HEK293 (cell line): ENCODE measurements at regions not wholly inside any gene's neighbourhood (a gene's known extent, or its start where the extent isn't known, plus 50 kb on each side); places are given as distances from the start of the nearest gene placed in this dataset.

ENCODE experiments used
- EGR2 ChIP-seq: fragments of 450-650 bp; formaldehyde crosslinking; IDR thresholded peaks from 2 replicates; pipeline ENCODE4 v1.5.1; 2016; ENCODE audit warnings: low read depth, missing biosample characterization, missing genetic modification characterization
- FEZF1 ChIP-seq: fragments of 450-650 bp; formaldehyde crosslinking; IDR thresholded peaks from 2 replicates; pipeline ENCODE4 v1.5.1; 2016; ENCODE audit warnings: missing biosample characterization, missing genetic modification characterization
- GLIS1 ChIP-seq: fragments of 450-650 bp; formaldehyde crosslinking; IDR thresholded peaks from 2 replicates; pipeline ENCODE4 v1.5.1; 2016; ENCODE audit warnings: missing biosample characterization, missing genetic modification characterization
- SETDB1 ChIP-seq: IDR thresholded peaks from one replicate; pipeline ENCODE4 v1.6.1; 2017; ENCODE audit warnings: mild to moderate bottlenecking, low read length, moderate library complexity, mixed read lengths; ENCODE audit not compliant: insufficient read length
- ZIC2 ChIP-seq: fragments of 450-650 bp; formaldehyde crosslinking; IDR thresholded peaks from 2 replicates; pipeline ENCODE4 v1.5.1; 2016; ENCODE audit warnings: missing biosample characterization, missing genetic modification characterization
- ZNF112 ChIP-seq: fragments of 450-650 bp; formaldehyde crosslinking; IDR thresholded peaks from 2 replicates; pipeline ENCODE4 v1.5.0; 2017; ENCODE audit warnings: missing biosample characterization, missing genetic modification characterization
- ZNF169 ChIP-seq: fragments of 450-650 bp; formaldehyde crosslinking; IDR thresholded peaks from 2 replicates; pipeline ENCODE4 v1.5.1; 2016; ENCODE audit warnings: missing biosample characterization, missing genetic modification characterization
- ZNF211 ChIP-seq: fragments of 450-650 bp; formaldehyde crosslinking; IDR thresholded peaks from 2 replicates; pipeline ENCODE4 v1.5.1; 2016; ENCODE audit warnings: low read depth, missing biosample characterization, missing genetic modification characterization
- ZNF324 ChIP-seq: fragments of 450-650 bp; formaldehyde crosslinking; IDR thresholded peaks from 2 replicates; pipeline ENCODE4 v1.5.1; 2016; ENCODE audit warnings: missing biosample characterization, missing genetic modification characterization
- ZNF366 ChIP-seq: fragments of 450-650 bp; formaldehyde crosslinking; conservative IDR thresholded peaks from 2 replicates; pipeline ENCODE4 v1.5.1; 2016; ENCODE audit warnings: missing biosample characterization, missing genetic modification characterization
- ZNF76 ChIP-seq: fragments of 450-650 bp; formaldehyde crosslinking; IDR thresholded peaks from 2 replicates; pipeline ENCODE4; 2016; ENCODE audit warnings: low read depth, missing biosample characterization, missing genetic modification characterization, borderline replicate concordance
- TF ChIP-seq, protein P1 (sequence below): fragments of 450-650 bp; formaldehyde crosslinking; IDR thresholded peaks from 2 replicates; pipeline ENCODE4 v1.5.1; 2017; ENCODE audit warnings: missing biosample characterization, missing genetic modification characterization
- TF ChIP-seq, protein P2 (sequence below): fragments of 450-650 bp; formaldehyde crosslinking; IDR thresholded peaks from 2 replicates; pipeline ENCODE4 v1.5.1; 2016; ENCODE audit warnings: missing biosample characterization, missing genetic modification characterization
- TF ChIP-seq, protein P3 (sequence below): fragments of 450-650 bp; formaldehyde crosslinking; IDR thresholded peaks from 2 replicates; pipeline ENCODE4 v1.5.1; 2016; ENCODE audit warnings: missing biosample characterization, missing genetic modification characterization
- TF ChIP-seq, protein P4 (sequence below): fragments of 450-650 bp; formaldehyde crosslinking; optimal IDR thresholded peaks from 2 replicates; pipeline ENCODE3; 2016; ENCODE audit warnings: missing biosample characterization, mild to moderate bottlenecking, missing genetic modification characterization
- TF ChIP-seq, protein P5 (sequence below): fragments of 450-650 bp; formaldehyde crosslinking; IDR thresholded peaks from 2 replicates; pipeline ENCODE4 v1.5.1; 2016; ENCODE audit warnings: missing biosample characterization, missing genetic modification characterization
- TF ChIP-seq, protein P6 (sequence below): fragments of 450-650 bp; formaldehyde crosslinking; IDR thresholded peaks from 2 replicates; pipeline ENCODE4 v1.5.1; 2016; ENCODE audit warnings: missing biosample characterization, missing genetic modification characterization
- TF ChIP-seq, protein P7 (sequence below): fragments of 450-650 bp; formaldehyde crosslinking; conservative IDR thresholded peaks from 2 replicates; pipeline ENCODE4 v1.5.1; 2016; ENCODE audit warnings: low read depth, missing biosample characterization, missing genetic modification characterization

DNA sequence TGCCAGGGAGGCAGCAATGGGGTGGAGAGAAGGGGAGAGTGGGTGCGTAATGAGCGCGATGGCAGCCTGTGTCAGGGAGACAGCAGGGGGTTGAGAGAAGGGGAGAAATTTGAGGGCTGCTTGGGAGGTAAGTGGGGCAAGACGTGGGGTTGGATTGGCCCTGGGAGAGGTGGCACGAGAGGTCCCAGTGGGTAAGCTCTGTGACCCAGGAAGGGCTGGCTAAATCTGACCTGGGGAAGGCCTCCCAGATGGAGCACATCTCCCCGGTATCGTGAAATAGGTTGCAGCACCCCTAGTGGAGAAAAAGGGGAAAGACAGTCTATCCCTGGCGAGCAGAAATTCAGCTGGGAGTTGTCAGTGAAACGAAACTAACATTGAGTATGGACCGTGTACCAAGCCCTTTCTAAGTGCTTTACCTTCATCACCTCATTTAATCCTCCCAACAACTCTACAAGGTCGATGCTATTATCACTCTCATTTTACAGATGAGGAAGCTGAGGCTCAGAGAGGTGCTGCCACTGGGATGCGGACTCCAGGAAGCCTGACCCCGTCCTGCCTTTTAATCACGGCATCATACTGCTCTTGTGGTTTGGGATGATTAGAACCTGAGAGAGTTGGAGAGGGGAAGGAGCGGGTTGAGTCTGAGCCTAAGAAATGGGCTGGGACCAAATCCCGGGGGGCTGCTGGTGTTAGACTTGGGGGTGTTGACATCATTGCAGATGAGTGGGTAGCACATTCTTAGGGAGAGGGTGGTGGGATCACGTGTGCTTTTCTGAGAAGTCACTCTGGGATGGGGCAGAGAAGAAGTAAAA, 56.6 kb upstream of the RPL11 start (continued):
- TF ChIP-seq, protein P1, sequence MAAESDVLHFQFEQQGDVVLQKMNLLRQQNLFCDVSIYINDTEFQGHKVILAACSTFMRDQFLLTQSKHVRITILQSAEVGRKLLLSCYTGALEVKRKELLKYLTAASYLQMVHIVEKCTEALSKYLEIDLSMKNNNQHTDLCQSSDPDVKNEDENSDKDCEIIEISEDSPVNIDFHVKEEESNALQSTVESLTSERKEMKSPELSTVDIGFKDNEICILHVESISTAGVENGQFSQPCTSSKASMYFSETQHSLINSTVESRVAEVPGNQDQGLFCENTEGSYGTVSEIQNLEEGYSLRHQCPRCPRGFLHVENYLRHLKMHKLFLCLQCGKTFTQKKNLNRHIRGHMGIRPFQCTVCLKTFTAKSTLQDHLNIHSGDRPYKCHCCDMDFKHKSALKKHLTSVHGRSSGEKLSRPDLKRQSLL, result no peak
- TF ChIP-seq ZNF112 (tag by site-specific recombination) (no peak), ZNF76 (0 out of 2 replicates have a peak, but pooled peaks have one; percentile 10), ZNF324 (0 out of 2 replicates have a peak, but pooled peaks have one; percentile 20), ZNF169 (tag by site-specific recombination) (0 out of 2 replicates have a peak, but pooled peaks have one; percentile 2), ZNF366 (no peak), FEZF1 (tag by site-specific recombination) (no peak), EGR2 (tag by site-specific recombination) (0 out of 2 replicates have a peak, but pooled peaks have one; percentile 39), GLIS1 (tag by site-specific recombination) (peak; percentile 98), SETDB1 (no peak), ZNF211 (tag by site-specific recombination) (no peak), ZIC2 (tag by site-specific recombination) (peak; percentile 16; the same call in 1 of the 2 replicates)
- TF ChIP-seq, protein P2, sequence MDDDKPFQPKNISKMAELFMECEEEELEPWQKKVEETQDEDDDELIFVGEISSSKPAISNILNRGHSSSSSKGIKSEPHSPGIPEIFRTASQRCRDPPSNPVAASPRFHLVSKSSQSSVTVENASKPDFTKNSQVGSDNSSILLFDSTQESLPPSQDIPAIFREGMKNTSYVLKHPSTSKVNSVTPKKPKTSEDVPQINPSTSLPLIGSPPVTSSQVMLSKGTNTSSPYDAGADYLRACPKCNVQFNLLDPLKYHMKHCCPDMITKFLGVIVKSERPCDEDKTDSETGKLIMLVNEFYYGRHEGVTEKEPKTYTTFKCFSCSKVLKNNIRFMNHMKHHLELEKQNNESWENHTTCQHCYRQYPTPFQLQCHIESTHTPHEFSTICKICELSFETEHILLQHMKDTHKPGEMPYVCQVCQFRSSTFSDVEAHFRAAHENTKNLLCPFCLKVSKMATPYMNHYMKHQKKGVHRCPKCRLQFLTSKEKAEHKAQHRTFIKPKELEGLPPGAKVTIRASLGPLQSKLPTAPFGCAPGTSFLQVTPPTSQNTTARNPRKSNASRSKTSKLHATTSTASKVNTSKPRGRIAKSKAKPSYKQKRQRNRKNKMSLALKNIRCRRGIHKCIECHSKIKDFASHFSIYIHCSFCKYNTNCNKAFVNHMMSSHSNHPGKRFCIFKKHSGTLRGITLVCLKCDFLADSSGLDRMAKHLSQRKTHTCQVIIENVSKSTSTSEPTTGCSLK (tag by site-specific recombination), result 0 out of 2 replicates have a peak, but pooled peaks have one; percentile 46
- TF ChIP-seq, protein P3, sequence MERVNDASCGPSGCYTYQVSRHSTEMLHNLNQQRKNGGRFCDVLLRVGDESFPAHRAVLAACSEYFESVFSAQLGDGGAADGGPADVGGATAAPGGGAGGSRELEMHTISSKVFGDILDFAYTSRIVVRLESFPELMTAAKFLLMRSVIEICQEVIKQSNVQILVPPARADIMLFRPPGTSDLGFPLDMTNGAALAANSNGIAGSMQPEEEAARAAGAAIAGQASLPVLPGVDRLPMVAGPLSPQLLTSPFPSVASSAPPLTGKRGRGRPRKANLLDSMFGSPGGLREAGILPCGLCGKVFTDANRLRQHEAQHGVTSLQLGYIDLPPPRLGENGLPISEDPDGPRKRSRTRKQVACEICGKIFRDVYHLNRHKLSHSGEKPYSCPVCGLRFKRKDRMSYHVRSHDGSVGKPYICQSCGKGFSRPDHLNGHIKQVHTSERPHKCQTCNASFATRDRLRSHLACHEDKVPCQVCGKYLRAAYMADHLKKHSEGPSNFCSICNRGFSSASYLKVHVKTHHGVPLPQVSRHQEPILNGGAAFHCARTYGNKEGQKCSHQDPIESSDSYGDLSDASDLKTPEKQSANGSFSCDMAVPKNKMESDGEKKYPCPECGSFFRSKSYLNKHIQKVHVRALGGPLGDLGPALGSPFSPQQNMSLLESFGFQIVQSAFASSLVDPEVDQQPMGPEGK (tag by site-specific recombination), result peak; percentile 40
- TF ChIP-seq, protein P4, sequence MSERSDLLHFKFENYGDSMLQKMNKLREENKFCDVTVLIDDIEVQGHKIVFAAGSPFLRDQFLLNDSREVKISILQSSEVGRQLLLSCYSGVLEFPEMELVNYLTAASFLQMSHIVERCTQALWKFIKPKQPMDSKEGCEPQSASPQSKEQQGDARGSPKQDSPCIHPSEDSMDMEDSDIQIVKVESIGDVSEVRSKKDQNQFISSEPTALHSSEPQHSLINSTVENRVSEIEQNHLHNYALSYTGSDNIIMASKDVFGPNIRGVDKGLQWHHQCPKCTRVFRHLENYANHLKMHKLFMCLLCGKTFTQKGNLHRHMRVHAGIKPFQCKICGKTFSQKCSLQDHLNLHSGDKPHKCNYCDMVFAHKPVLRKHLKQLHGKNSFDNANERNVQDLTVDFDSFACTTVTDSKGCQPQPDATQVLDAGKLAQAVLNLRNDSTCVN (tag by site-specific recombination), result peak; percentile 18
- TF ChIP-seq, protein P5, sequence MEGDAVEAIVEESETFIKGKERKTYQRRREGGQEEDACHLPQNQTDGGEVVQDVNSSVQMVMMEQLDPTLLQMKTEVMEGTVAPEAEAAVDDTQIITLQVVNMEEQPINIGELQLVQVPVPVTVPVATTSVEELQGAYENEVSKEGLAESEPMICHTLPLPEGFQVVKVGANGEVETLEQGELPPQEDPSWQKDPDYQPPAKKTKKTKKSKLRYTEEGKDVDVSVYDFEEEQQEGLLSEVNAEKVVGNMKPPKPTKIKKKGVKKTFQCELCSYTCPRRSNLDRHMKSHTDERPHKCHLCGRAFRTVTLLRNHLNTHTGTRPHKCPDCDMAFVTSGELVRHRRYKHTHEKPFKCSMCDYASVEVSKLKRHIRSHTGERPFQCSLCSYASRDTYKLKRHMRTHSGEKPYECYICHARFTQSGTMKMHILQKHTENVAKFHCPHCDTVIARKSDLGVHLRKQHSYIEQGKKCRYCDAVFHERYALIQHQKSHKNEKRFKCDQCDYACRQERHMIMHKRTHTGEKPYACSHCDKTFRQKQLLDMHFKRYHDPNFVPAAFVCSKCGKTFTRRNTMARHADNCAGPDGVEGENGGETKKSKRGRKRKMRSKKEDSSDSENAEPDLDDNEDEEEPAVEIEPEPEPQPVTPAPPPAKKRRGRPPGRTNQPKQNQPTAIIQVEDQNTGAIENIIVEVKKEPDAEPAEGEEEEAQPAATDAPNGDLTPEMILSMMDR (tag by site-specific recombination), result peak; percentile 75
- TF ChIP-seq, protein P6, sequence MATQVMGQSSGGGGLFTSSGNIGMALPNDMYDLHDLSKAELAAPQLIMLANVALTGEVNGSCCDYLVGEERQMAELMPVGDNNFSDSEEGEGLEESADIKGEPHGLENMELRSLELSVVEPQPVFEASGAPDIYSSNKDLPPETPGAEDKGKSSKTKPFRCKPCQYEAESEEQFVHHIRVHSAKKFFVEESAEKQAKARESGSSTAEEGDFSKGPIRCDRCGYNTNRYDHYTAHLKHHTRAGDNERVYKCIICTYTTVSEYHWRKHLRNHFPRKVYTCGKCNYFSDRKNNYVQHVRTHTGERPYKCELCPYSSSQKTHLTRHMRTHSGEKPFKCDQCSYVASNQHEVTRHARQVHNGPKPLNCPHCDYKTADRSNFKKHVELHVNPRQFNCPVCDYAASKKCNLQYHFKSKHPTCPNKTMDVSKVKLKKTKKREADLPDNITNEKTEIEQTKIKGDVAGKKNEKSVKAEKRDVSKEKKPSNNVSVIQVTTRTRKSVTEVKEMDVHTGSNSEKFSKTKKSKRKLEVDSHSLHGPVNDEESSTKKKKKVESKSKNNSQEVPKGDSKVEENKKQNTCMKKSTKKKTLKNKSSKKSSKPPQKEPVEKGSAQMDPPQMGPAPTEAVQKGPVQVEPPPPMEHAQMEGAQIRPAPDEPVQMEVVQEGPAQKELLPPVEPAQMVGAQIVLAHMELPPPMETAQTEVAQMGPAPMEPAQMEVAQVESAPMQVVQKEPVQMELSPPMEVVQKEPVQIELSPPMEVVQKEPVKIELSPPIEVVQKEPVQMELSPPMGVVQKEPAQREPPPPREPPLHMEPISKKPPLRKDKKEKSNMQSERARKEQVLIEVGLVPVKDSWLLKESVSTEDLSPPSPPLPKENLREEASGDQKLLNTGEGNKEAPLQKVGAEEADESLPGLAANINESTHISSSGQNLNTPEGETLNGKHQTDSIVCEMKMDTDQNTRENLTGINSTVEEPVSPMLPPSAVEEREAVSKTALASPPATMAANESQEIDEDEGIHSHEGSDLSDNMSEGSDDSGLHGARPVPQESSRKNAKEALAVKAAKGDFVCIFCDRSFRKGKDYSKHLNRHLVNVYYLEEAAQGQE (tag by site-specific recombination), result no peak
- TF ChIP-seq, protein P7, sequence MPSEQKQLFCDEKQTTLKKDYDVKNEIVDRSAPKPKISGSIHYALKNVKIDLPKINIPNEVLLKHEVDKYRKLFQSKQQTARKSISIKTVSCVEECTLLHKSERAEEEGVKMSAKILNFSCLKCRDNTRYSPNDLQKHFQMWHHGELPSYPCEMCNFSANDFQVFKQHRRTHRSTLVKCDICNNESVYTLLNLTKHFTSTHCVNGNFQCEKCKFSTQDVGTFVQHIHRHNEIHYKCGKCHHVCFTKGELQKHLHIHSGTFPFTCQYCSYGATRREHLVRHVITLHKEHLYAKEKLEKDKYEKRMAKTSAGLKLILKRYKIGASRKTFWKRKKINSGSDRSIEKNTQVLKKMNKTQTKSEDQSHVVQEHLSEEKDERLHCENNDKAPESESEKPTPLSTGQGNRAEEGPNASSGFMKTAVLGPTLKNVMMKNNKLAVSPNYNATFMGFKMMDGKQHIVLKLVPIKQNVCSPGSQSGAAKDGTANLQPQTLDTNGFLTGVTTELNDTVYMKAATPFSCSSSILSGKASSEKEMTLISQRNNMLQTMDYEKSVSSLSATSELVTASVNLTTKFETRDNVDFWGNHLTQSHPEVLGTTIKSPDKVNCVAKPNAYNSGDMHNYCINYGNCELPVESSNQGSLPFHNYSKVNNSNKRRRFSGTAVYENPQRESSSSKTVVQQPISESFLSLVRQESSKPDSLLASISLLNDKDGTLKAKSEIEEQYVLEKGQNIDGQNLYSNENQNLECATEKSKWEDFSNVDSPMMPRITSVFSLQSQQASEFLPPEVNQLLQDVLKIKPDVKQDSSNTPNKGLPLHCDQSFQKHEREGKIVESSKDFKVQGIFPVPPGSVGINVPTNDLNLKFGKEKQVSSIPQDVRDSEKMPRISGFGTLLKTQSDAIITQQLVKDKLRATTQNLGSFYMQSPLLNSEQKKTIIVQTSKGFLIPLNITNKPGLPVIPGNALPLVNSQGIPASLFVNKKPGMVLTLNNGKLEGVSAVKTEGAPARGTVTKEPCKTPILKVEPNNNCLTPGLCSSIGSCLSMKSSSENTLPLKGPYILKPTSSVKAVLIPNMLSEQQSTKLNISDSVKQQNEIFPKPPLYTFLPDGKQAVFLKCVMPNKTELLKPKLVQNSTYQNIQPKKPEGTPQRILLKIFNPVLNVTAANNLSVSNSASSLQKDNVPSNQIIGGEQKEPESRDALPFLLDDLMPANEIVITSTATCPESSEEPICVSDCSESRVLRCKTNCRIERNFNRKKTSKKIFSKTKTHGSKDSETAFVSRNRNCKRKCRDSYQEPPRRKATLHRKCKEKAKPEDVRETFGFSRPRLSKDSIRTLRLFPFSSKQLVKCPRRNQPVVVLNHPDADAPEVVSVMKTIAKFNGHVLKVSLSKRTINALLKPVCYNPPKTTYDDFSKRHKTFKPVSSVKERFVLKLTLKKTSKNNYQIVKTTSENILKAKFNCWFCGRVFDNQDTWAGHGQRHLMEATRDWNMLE (tag by site-specific recombination), result 0 out of 2 replicates have a peak, but pooled peaks have one; percentile 18
